LNCAP (cell line): ENCODE measurements at regions not wholly inside any gene's neighbourhood (a gene's known extent, or its start where the extent isn't known, plus 50 kb on each side); places are given as distances from the start of the nearest gene placed in this dataset.

Experiments used
- CTCF ChIP-seq: fragments of 450-650 bp; IDR thresholded peaks from 2 replicates; pipeline ENCODE4 v1.5.1; 2017; ENCODE audit warnings: mild to moderate bottlenecking

GRCh38 chr16:80447241-80447640 is 93.6 kb upstream of the DYNLRB2 start:
- no peak for TF ChIP-seq CTCF

GRCh38 chr16:80442779-80443178 is 98.0 kb upstream of the DYNLRB2 start:
- no peak for TF ChIP-seq CTCF

GRCh38 chr16:80441935-80442334 is 98.9 kb upstream of the DYNLRB2 start:
- no peak for TF ChIP-seq CTCF

GRCh38 chr16:80440667-80441066 is 100.1 kb upstream of the DYNLRB2 start:
- TF ChIP-seq CTCF: no peak

- TF ChIP-seq CTCF: no peak
Measured at GRCh38 chr16:80437707-80438106, 103.1 kb upstream of the DYNLRB2 start.

GRCh38 chr16:80436510-80436909 is 104.3 kb upstream of the DYNLRB2 start:
- TF ChIP-seq CTCF: no peak

GRCh38 chr16:80433623-80434022 is 107.2 kb upstream of the DYNLRB2 start:
- TF ChIP-seq CTCF: no peak

GRCh38 chr16:80427795-80428194 is 113.0 kb upstream of the DYNLRB2 start:
- TF ChIP-seq CTCF: no peak
